HTR-8/SVneo (cell line): ENCODE measurements at regions not wholly inside any gene's neighbourhood (a gene's known extent, or its start where the extent isn't known, plus 50 kb on each side); places are given as distances from the start of the nearest gene placed in this dataset.
"Not testable (repeated sequence)": the region's sequence is repeated elsewhere in the genome, so short reads cannot be mapped to it uniquely, and the experiment has no call there.

Experiments used
- DNase-seq: peaks from one replicate; pipeline ENCODE4 v3.0.0; 2011; ENCODE audit warnings: low spot score, mixed read lengths; ENCODE audit not compliant: insufficient read length
- FAIRE-seq: peaks from 2 replicates; lab custom pipeline; 2011; peaks lifted over from hg19 to GRCh38; lab: Jason Lieb, UNC

- DNase-seq: no peak
- no peak for FAIRE-seq
Observed at GRCh38 chr6:166810864-166811263, 145.5 kb downstream of the RNASET2 start.

DNA sequence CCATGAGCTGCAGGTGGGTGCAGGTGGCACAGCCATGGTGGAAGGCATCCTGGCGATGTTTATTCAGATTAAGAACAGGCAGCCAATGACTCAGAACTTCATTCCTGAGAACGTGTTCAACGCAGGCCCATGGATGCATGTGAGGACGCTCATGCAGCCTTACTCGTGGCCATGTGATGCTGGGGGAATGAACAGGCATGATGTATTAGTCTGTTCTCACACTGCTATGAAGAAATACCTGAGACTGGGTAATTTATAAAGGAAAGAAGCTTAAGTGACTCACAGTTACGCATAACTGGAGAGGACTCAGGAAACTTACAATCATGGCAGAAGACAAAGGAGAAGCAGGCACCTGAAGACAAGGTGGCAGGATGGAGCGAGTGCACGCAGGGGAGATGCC lies 146.6 kb downstream of the RNASET2 start:
- DNase-seq (no peak), FAIRE-seq (no peak)

- DNase-seq (no peak), FAIRE-seq (no peak)
Observed at GRCh38 chr6:166806962-166807757, 149.2 kb downstream of the RNASET2 start.

DNA sequence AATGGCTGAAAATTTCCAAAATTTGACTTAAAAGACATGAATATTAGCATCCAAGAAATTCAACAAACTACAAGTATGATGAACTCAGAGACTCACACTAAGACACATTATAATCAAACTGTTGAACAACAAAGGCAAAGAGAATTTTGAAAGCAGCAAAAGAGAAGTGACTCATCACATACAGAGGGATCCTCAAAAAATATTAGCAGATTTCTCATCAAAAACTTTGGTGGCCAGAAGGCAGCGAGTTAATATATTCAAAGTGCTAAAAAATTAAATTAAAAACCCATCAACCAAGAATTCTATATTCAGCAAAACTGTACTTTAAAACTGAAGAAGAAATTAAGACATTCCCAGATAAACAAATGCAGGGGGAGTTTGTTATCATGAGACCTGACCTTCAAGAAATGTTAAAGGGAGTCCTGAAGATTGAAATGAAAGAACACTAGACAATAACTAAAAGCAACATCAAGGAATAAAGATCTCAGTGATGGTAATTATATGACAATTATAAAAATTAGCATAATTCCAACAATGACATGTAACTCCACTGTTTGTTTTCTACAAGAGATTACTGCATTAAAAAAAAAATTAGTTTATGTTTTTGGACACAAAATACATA lies 150.0 kb downstream of the RNASET2 start:
- no peak for FAIRE-seq
- no peak for DNase-seq

- DNase-seq: no peak
- no peak for FAIRE-seq
Observed at GRCh38 chr6:166803471-166803870, 152.9 kb downstream of the RNASET2 start.

DNA sequence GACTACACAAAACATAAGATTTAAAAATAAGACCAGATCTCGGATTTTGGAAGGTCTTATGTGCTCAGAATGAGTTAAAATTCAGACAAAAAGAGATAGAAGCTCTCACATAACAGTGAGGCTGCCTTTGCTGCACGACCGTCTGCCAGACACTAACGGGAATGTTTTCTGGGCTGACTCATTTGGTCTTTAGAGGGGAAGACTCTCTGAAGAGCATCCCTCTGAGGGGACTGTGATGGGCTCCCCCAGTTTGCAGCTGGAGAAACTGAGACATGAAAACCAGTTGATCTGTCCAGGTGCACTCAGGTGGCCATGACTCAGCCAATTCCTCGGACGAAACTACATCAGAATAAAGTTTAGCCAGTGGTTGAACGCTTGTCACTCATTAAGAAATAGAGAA lies 153.9 kb downstream of the RNASET2 start:
- DNase-seq (no peak), FAIRE-seq (no peak)

- FAIRE-seq: no peak
- no peak for DNase-seq
Observed at GRCh38 chr6:166800137-166800536, 156.2 kb downstream of the RNASET2 start.

DNA sequence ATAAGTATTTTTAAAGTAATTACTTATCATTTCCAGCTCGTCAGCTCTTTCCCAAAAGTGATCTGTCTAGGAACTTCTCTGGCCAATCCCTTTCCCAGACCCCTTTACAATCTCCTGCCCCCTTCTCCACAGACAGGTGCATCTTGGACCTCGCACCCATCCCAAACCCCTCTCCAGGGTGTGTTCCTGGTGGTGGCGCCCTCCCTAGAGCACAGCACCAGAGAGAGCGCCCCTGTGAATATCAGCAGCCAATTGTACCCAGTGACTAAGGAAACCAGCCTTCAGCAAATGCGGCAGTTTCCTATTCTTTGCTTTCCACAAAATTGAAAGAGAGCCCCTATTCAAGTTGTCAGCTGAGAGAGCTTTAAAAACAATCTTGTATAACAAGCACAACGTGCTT lies 157.7 kb downstream of the RNASET2 start:
- FAIRE-seq (no peak), DNase-seq (no peak)

- FAIRE-seq (no peak), DNase-seq (no peak)
Observed at GRCh38 chr6:166796610-166797009, 159.7 kb downstream of the RNASET2 start.

GRCh38 chr6:166795879-166796278 lies 160.5 kb downstream of the RNASET2 start:
- FAIRE-seq (no peak), DNase-seq (no peak)

- not testable (repeated sequence) for FAIRE-seq, DNase-seq
Observed at GRCh38 chr6:166790808-166791207, 163.8 kb upstream of the RPS6KA2 start.

DNA sequence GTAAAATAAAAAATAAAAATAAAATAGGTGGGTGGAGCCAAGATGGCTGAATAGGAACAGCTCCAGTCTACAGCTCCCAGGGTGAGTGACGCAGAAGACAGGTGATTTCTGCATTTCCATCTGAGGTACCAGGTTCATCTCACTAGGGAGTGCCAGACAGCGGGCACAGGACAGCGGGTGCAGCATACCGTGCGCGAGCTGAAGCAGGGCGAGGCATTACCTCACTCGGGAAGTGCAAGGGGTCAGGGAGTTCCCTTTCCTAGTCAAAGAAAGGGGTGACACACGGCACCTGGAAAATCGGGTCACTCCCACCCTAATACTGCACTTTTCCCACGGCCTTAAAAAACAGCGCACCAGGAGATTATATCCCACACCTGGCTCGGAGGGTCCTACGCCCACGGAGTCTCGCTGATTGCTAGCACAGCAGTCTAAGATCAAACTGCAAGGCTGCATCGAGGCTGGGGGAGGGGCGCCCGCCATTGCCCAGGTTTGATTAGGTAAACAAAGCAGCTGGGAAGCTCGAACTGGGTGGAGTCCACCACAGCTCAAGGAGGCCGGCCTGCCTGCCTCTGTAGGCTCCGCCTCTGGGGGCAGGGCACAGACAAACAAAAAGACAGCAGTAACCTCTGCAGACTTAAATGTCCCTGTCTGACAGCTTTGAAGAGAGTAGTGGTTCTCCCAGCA lies 161.9 kb upstream of the RPS6KA2 start:
- DNase-seq, FAIRE-seq: not testable (repeated sequence)

- DNase-seq (peak; percentile 33), FAIRE-seq (no peak)
Observed at GRCh38 chr6:166786704-166787293, 159.7 kb upstream of the RPS6KA2 start.

GRCh38 chr6:166785131-166785530 lies 158.1 kb upstream of the RPS6KA2 start:
- DNase-seq (no peak), FAIRE-seq (no peak)

DNA sequence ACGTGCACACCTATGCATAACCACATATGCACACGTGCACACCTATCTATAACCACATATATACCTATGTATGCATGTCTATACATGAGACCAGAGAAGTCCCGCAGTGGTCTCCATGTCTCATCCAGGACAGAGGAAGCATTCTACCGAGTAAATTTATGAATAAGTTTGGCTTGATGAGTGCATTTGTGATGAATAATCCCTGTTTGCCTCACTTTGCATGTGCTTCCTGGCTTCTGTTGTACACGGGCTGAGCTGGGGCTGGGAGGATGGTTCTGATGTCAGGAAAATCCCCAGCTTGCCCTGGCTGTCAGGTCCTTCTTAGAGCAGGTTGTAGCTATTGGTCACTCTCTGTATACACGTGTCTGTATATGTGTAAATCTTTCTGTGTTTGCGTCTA lies 157.6 kb upstream of the RPS6KA2 start:
- FAIRE-seq (no peak), DNase-seq (no peak)

- no peak for FAIRE-seq
- DNase-seq: no peak
Observed at GRCh38 chr6:166782520-166782919, 155.5 kb upstream of the RPS6KA2 start.

- DNase-seq: no peak
- FAIRE-seq: no peak
Observed at GRCh38 chr6:166781331-166781730, 154.3 kb upstream of the RPS6KA2 start.

GRCh38 chr6:166779963-166780683 lies 153.1 kb upstream of the RPS6KA2 start:
- DNase-seq: no peak
- no peak for FAIRE-seq

- DNase-seq (no peak), FAIRE-seq (no peak)
Observed at GRCh38 chr6:166779381-166779780, 152.3 kb upstream of the RPS6KA2 start.

GRCh38 chr6:166778776-166779175 lies 151.7 kb upstream of the RPS6KA2 start:
- DNase-seq: no peak
- no peak for FAIRE-seq
